GM04504 (cell line): ENCODE measurements at regions not wholly inside any gene's neighbourhood (a gene's known extent, or its start where the extent isn't known, plus 50 kb on each side); places are given as distances from the start of the nearest gene placed in this dataset.

ENCODE experiments used
- DNase-seq: peaks from one replicate; pipeline ENCODE4 v3.0.0-alpha.2; 2012; ENCODE audit warnings: low read depth

- no peak for DNase-seq
Measured at GRCh38 chr12:87793131-87793530, 236.1 kb downstream of the C12orf50 start.

- DNase-seq, result no peak
Measured at GRCh38 chr12:87784350-87784749, 244.9 kb downstream of the C12orf50 start.

GRCh38 chr12:87783467-87783866 is 245.7 kb downstream of the C12orf50 start:
- no peak for DNase-seq

GRCh38 chr12:87782838-87783237 is 246.4 kb downstream of the C12orf50 start:
- DNase-seq, result no peak

- no peak for DNase-seq
Measured at GRCh38 chr12:87779858-87780498, 249.2 kb downstream of the C12orf50 start.

- DNase-seq, result no peak
Measured at GRCh38 chr12:87779016-87779415, 250.2 kb downstream of the C12orf50 start.

- DNase-seq, result no peak
Measured at GRCh38 chr12:87778065-87778464, 251.1 kb downstream of the C12orf50 start.

- DNase-seq, result no peak
Measured at GRCh38 chr12:87775784-87776183, 253.4 kb downstream of the C12orf50 start.

GRCh38 chr12:87775051-87775450 is 254.2 kb downstream of the C12orf50 start:
- no peak for DNase-seq

- no peak for DNase-seq
Measured at GRCh38 chr12:87772401-87772800, 256.8 kb downstream of the C12orf50 start.

- DNase-seq, result no peak
Measured at GRCh38 chr12:87768501-87769287, 260.5 kb downstream of the C12orf50 start.

GRCh38 chr12:87766044-87766443 is 263.2 kb downstream of the C12orf50 start:
- no peak for DNase-seq

GRCh38 chr12:87760943-87761342 is 268.3 kb downstream of the C12orf50 start:
- no peak for DNase-seq

GRCh38 chr12:87758271-87758670 is 270.9 kb downstream of the C12orf50 start:
- no peak for DNase-seq

GRCh38 chr12:87756721-87757120 is 272.5 kb downstream of the C12orf50 start:
- no peak for DNase-seq

- no peak for DNase-seq
Measured at GRCh38 chr12:87756111-87756510, 273.1 kb downstream of the C12orf50 start.

GRCh38 chr12:87728931-87729593 is 300.1 kb downstream of the C12orf50 start:
- DNase-seq, result no peak

GRCh38 chr12:87720967-87721366 is 308.2 kb downstream of the C12orf50 start:
- no peak for DNase-seq

- DNase-seq, result no peak
Measured at GRCh38 chr12:87704374-87704773, 324.8 kb downstream of the C12orf50 start.

- no peak for DNase-seq
Measured at GRCh38 chr12:87690236-87690810, 338.9 kb downstream of the C12orf50 start.

- DNase-seq, result no peak
Measured at GRCh38 chr12:87689196-87689595, 340.0 kb downstream of the C12orf50 start.

- DNase-seq, result no peak
Measured at GRCh38 chr12:87687362-87687761, 341.8 kb downstream of the C12orf50 start.

- no peak for DNase-seq
Measured at GRCh38 chr12:87685696-87686095, 343.5 kb downstream of the C12orf50 start.
